Dendritic cell treated with granulocyte-macrophage colony-stimulating factor and Interleukin-4, amounts not matched to agents 40 ng/mL and 50 ng/mL, for 4 days (primary cell): ENCODE measurements at regions not wholly inside any gene's neighbourhood (a gene's known extent, or its start where the extent isn't known, plus 50 kb on each side); places are given as distances from the start of the nearest gene placed in this dataset.
"Not testable (repeated sequence)": the region's sequence is repeated elsewhere in the genome, so short reads cannot be mapped to it uniquely, and the experiment has no call there.

Experiments used
- H3K27ac Mint-ChIP-seq: one replicate; pipeline ENCODE4 v1.8.0; 2022; ENCODE audit warnings: mild to moderate bottlenecking, mixed read lengths
- H3K27me3 Mint-ChIP-seq: one replicate; pipeline ENCODE4 v1.8.0; 2022; ENCODE audit warnings: mild to moderate bottlenecking, mixed read lengths
- H3K36me3 Mint-ChIP-seq: one replicate; pipeline ENCODE4 v1.8.0; 2022; ENCODE audit warnings: low read depth, mixed read lengths
- H3K4me1 Mint-ChIP-seq: one replicate; pipeline ENCODE4 v1.8.0; 2022; ENCODE audit warnings: low read depth, mixed read lengths
- H3K4me3 Mint-ChIP-seq: one replicate; pipeline ENCODE4 v1.8.0; 2022; ENCODE audit warnings: mild to moderate bottlenecking, moderate library complexity, mixed read lengths
- H3K9me3 Mint-ChIP-seq: one replicate; pipeline ENCODE4 v1.8.0; 2022; ENCODE audit warnings: mixed read lengths
- intact Hi-C: fragments of 100-400 bp; cut with micrococcal nuclease; formaldehyde crosslinking; loops from one replicate; pipeline ENCODE4 v1.15.0; 2022

GRCh38 chr3:151620071-151620470 is 113.7 kb upstream of the AADACL2 start:
- H3K9me3 Mint-ChIP-seq: no peaks in the 10 kb centered on the region
- no peaks in the 10 kb centered on the region for H3K36me3 Mint-ChIP-seq
- intact Hi-C loops: no loop called here
- no peaks in the 10 kb centered on the region for H3K4me1 Mint-ChIP-seq
- H3K4me3 Mint-ChIP-seq: no peak overlapping the region
- H3K27ac Mint-ChIP-seq: no peak overlapping the region
- no peaks in the 10 kb centered on the region for H3K27me3 Mint-ChIP-seq

- Mint-ChIP-seq H3K27ac (no peak overlapping the region), H3K4me3 (no peak overlapping the region), H3K4me1 (no peaks in the 10 kb centered on the region), H3K9me3 (peaks cover 5% of the 10 kb centered on the region), H3K27me3 (no peaks in the 10 kb centered on the region), H3K36me3 (no peaks in the 10 kb centered on the region)
- intact Hi-C loops: no loop called here
These were observed 118.3 kb upstream of the AADACL2 start for GRCh38 chr3:151615464-151615863.

- H3K4me3 Mint-ChIP-seq: no peak overlapping the region
- no peak overlapping the region for H3K27ac Mint-ChIP-seq
- intact Hi-C loops: no loop called here
These were observed 121.6 kb upstream of the AADACL2 start for GRCh38 chr3:151612115-151612514.

DNA sequence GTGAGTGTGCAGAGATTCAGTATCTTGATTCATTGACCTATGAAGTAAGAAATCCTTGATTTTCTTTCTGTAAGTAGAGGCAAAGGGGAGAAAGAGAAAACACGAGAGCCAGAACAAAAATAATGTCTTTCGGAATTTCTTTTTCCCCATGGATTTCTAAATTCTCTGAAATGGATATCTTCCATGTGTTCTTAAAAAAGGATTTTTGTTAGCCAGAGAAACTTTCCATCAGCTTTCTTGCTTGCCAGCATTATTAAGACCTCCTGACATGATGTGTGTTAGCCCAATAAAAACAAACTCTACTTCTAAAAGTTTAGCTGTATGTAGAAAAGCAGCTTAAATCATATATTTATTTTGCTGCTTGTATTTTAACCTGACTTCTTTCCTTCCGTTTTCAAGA is 122.3 kb upstream of the AADACL2 start:
- H3K4me1 Mint-ChIP-seq: no peaks in the 10 kb centered on the region
- H3K27me3 Mint-ChIP-seq: no peaks in the 10 kb centered on the region
- no peak overlapping the region for H3K4me3 Mint-ChIP-seq
- H3K27ac Mint-ChIP-seq: no peak overlapping the region
- intact Hi-C loops: no loop called here
- no peaks in the 10 kb centered on the region for H3K36me3 Mint-ChIP-seq
- peaks cover 9% of the 10 kb centered on the region for H3K9me3 Mint-ChIP-seq

More at GRCh38 chr3:151612115-151612514, 121.6 kb upstream of the AADACL2 start:
- Mint-ChIP-seq H3K27me3 (no peaks in the 10 kb centered on the region), H3K36me3 (no peaks in the 10 kb centered on the region), H3K4me1 (no peaks in the 10 kb centered on the region), H3K9me3 (peaks cover 9% of the 10 kb centered on the region)

DNA sequence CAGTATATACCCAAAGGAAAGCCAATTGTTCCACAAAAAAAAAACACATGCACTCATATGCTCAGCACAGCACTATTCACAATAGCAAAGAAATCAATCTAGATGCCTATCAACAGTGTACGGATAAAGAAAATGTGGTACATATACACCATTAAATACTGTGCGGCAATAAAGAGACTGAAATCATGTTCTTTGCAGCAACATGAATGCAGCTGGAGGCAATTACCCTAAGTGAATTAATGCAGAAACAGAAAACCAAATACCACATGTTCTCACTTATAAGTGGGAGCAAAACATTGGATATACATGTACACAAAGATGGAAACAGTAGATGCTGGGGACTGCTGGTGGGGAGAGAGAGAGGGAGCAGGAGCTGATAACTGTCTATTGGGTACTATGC is 124.2 kb upstream of the AADACL2 start:
- intact Hi-C loops: no loop called here
- no peak overlapping the region for H3K27ac Mint-ChIP-seq
- no peaks in the 10 kb centered on the region for H3K36me3 Mint-ChIP-seq
- no peaks in the 10 kb centered on the region for H3K4me1 Mint-ChIP-seq
- H3K27me3 Mint-ChIP-seq: no peaks in the 10 kb centered on the region
- H3K4me3 Mint-ChIP-seq: no peak overlapping the region
- peaks cover 9% of the 10 kb centered on the region for H3K9me3 Mint-ChIP-seq

DNA sequence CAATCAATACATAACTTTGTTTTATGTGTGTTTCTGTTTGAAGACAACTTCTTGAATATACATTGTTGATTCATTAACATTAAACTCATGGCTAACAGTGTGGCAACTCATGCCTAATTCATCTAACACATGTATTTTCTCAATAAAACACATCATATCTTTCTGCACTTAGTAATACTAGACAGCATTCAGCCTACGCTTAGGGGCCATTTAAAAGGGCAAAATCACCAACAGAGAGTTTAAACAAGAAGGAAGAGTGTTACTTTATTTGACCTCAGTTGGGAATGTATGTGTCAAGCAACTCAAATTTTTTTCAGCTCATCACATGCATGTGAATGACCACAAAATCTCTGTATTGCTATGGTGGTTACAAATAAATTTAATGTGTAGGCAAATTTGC is 128.8 kb upstream of the AADACL2 start:
- Mint-ChIP-seq H3K27ac (no peak overlapping the region), H3K27me3 (no peaks in the 10 kb centered on the region), H3K4me1 (no peaks in the 10 kb centered on the region), H3K9me3 (no peaks in the 10 kb centered on the region), H3K36me3 (no peaks in the 10 kb centered on the region), H3K4me3 (no peak overlapping the region)
- intact Hi-C loops: no loop called here

DNA sequence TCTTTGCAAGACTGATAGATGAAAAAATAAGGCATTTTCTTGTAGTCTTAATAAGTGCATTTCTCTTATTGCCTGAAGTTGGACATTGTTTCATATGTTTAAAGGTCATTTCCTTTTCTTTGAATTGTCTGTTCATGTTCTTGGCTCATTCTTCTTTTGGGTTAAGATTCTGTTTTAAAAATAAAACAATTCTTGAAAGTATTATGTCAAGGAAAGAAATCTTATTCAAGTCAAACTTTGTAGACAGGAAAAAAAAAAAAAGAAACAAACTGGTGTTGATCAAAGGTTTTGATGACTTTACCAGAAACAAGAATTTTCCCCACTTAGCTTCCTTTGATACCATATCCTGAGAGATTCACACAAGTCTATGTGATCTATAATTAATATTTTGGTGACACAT is 132.9 kb upstream of the AADACL2 start:
- Mint-ChIP-seq H3K36me3 (no peaks in the 10 kb centered on the region), H3K4me3 (no peak overlapping the region), H3K27ac (no peak overlapping the region), H3K4me1 (no peaks in the 10 kb centered on the region), H3K27me3 (no peaks in the 10 kb centered on the region), H3K9me3 (peaks cover 9% of the 10 kb centered on the region)
- intact Hi-C loops: no loop called here

DNA sequence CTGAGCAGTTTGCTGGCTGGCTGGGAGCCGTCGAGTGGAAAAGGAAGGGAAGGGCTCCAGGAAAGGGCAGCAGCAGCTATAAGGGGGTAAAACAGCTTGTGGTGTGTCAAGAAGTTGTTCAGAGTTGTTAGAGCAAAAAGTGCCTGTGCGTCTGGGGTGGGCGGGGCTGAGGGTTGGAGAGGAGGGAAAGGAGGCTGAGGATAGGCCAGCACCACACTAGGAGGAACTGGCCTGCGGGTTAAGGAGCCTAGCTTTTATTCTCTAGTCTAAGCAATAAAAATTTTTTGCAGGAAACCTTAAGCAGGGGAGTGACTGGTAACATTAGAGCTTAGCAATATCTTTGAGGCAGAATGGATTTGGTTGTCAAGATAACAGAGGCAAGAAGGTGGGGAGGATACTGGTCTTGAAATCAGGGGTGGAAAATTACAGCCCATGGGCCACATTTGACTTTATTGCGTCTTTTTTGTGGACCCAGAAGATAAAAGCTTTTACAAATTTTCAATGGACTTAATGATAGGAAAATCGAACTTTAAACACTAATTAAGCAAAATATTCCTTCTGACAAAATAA is 134.5 kb upstream of the AADACL2 start:
- no peak overlapping the region for H3K4me3 Mint-ChIP-seq
- no peaks in the 10 kb centered on the region for H3K36me3 Mint-ChIP-seq
- no peak overlapping the region for H3K27ac Mint-ChIP-seq
- intact Hi-C loops: no loop called here
- peaks cover 9% of the 10 kb centered on the region for H3K9me3 Mint-ChIP-seq
- H3K27me3 Mint-ChIP-seq: no peaks in the 10 kb centered on the region
- H3K4me1 Mint-ChIP-seq: no peaks in the 10 kb centered on the region

DNA sequence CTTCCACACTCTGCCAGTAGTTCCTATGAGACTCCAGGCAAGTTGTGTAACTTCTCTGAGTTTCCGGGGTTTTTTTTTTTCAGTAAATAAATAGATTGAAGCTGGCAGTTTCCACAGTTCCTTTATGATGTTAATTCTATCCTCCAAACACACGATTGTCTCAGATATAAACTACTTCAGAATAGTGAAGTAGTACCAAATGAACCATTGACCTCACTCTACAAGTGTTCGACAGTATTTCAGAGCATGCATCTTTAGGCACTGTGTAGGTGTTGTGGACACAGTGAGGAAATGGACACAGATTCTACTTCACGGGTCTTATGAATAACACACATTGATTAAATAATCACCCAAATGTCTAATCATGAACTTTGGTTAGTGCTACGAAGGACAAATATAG is 136.1 kb upstream of the IGSF10 start:
- H3K36me3 Mint-ChIP-seq: no peaks in the 10 kb centered on the region
- intact Hi-C loops: no loop called here
- H3K4me1 Mint-ChIP-seq: no peaks in the 10 kb centered on the region
- H3K4me3 Mint-ChIP-seq: no peak overlapping the region
- H3K27me3 Mint-ChIP-seq: no peaks in the 10 kb centered on the region
- peaks cover 9% of the 10 kb centered on the region for H3K9me3 Mint-ChIP-seq
- no peak overlapping the region for H3K27ac Mint-ChIP-seq

- H3K4me1 Mint-ChIP-seq: no peaks in the 10 kb centered on the region
- H3K27me3 Mint-ChIP-seq: no peaks in the 10 kb centered on the region
- H3K36me3 Mint-ChIP-seq: no peaks in the 10 kb centered on the region
- H3K27ac Mint-ChIP-seq: no peak overlapping the region
- H3K4me3 Mint-ChIP-seq: no peak overlapping the region
- H3K9me3 Mint-ChIP-seq: peaks cover 5% of the 10 kb centered on the region
- intact Hi-C loops: no loop called here
These were observed 133.1 kb upstream of the IGSF10 start for GRCh38 chr3:151593928-151594327.

DNA sequence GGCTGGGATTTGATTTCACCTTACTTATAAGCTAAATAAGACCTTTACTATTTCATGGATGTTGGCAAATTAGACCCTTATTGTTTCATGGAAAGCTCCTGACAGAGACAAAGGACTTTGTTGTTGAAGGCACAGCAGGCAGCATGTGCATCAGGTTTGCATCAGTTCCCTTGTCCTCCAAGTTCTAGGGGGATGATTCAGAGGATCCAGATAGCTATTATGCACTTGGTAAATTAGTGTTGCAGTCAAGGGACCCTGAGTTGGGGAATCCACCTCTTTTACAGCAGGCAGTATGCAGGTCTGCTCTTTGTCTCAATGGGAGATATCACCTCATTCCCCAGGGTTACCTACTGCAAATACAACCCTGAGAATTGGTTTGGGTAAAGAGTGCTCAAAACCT is 131.4 kb upstream of the IGSF10 start:
- Mint-ChIP-seq H3K27ac (no peak overlapping the region), H3K4me1 (no peaks in the 10 kb centered on the region)
- intact Hi-C loops: no loop called here

GRCh38 chr3:151591441-151591840 is 130.6 kb upstream of the IGSF10 start:
- no peaks in the 10 kb centered on the region for H3K9me3 Mint-ChIP-seq
- no peaks in the 10 kb centered on the region for H3K4me1 Mint-ChIP-seq
- no peaks in the 10 kb centered on the region for H3K36me3 Mint-ChIP-seq
- no peak overlapping the region for H3K27ac Mint-ChIP-seq
- H3K4me3 Mint-ChIP-seq: no peak overlapping the region
- H3K27me3 Mint-ChIP-seq: no peaks in the 10 kb centered on the region
- intact Hi-C loops: no loop called here

More for the DNA sequence above, 131.4 kb upstream of the IGSF10 start:
- no peaks in the 10 kb centered on the region for H3K9me3 Mint-ChIP-seq
- H3K4me3 Mint-ChIP-seq: no peak overlapping the region
- no peaks in the 10 kb centered on the region for H3K36me3 Mint-ChIP-seq
- H3K27me3 Mint-ChIP-seq: no peaks in the 10 kb centered on the region

- intact Hi-C loops: no loop called here
These were observed 128.4 kb upstream of the IGSF10 start for GRCh38 chr3:151589311-151589710.

GRCh38 chr3:151587659-151588058 is 126.8 kb upstream of the IGSF10 start:
- intact Hi-C loops, H3K4me3 Mint-ChIP-seq, H3K9me3 Mint-ChIP-seq, H3K27me3 Mint-ChIP-seq, H3K36me3 Mint-ChIP-seq, H3K4me1 Mint-ChIP-seq, H3K27ac Mint-ChIP-seq: not testable (repeated sequence)

More at GRCh38 chr3:151589311-151589710, 128.4 kb upstream of the IGSF10 start:
- Mint-ChIP-seq H3K4me3 (no peak overlapping the region), H3K36me3 (no peaks in the 10 kb centered on the region), H3K4me1 (peaks cover 4% of the 10 kb centered on the region), H3K9me3 (no peaks in the 10 kb centered on the region), H3K27ac (no peak overlapping the region), H3K27me3 (no peaks in the 10 kb centered on the region)

- Mint-ChIP-seq H3K27ac (no peak overlapping the region), H3K4me1 (peaks cover 6% of the 10 kb centered on the region), H3K9me3 (no peaks in the 10 kb centered on the region), H3K36me3 (no peaks in the 10 kb centered on the region), H3K4me3 (no peak overlapping the region), H3K27me3 (no peaks in the 10 kb centered on the region)
- intact Hi-C loops: no loop called here
These were observed 123.7 kb upstream of the IGSF10 start for GRCh38 chr3:151584566-151584965.
